Astrocyte of the cerebellum (primary cell): ENCODE measurements at regions not wholly inside any gene's neighbourhood (a gene's known extent, or its start where the extent isn't known, plus 50 kb on each side); places are given as distances from the start of the nearest gene placed in this dataset.
"Not testable (repeated sequence)": the region's sequence is repeated elsewhere in the genome, so short reads cannot be mapped to it uniquely, and the experiment has no call there.

Experiments
- DNase-seq: peaks from one replicate; pipeline ENCODE4 v3.0.0-alpha.2; 2011; ENCODE audit warnings: low read depth
- H3K4me3 ChIP-seq: 2 replicates; pipeline ENCODE4 v1.5.1; 2011; ENCODE audit warnings: mild to moderate bottlenecking, low read depth, low read length, moderate library complexity
- in situ Hi-C: cut with HindIII; loops from 2 replicates; pipeline ENCODE4 v1.10.0; 2017; ENCODE audit warnings: low sequenced_read_pairs
- TF ChIP-seq, protein P1 (sequence below): IDR thresholded peaks from 2 replicates; pipeline ENCODE4 v1.5.1; 2012; ENCODE audit warnings: low read length, low read depth, moderate library complexity, mild to moderate bottlenecking; ENCODE audit errors: missing control alignments

DNA sequence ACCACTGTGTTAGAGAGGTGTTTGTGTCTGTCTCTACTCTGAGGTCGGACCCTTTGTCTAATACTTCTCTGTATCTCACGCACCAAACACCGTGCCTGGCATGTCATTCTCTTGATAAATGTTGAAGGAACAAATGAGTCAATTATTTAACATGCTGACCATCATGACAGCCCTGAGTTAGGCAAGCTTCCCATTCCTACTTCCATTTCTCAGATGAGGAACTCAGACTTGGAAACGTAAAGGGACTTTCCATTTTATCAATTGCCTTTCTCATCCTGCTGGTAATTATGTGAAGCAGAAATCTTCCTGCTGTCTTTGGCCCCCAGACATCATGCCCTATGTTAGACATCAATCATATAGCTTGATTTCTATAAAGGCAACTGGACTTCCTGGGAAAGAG lies 227.0 kb upstream of the ECI2 start:
- DNase-seq, result no peak
- no peak overlapping the region for H3K4me3 ChIP-seq
- in situ Hi-C loops, result no loop called here
- TF ChIP-seq, protein P1, sequence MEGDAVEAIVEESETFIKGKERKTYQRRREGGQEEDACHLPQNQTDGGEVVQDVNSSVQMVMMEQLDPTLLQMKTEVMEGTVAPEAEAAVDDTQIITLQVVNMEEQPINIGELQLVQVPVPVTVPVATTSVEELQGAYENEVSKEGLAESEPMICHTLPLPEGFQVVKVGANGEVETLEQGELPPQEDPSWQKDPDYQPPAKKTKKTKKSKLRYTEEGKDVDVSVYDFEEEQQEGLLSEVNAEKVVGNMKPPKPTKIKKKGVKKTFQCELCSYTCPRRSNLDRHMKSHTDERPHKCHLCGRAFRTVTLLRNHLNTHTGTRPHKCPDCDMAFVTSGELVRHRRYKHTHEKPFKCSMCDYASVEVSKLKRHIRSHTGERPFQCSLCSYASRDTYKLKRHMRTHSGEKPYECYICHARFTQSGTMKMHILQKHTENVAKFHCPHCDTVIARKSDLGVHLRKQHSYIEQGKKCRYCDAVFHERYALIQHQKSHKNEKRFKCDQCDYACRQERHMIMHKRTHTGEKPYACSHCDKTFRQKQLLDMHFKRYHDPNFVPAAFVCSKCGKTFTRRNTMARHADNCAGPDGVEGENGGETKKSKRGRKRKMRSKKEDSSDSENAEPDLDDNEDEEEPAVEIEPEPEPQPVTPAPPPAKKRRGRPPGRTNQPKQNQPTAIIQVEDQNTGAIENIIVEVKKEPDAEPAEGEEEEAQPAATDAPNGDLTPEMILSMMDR, result no peak

- in situ Hi-C loops, result no loop called here
- no peak for DNase-seq
- TF ChIP-seq, protein P1, result no peak
- no peak overlapping the region for H3K4me3 ChIP-seq
These were observed 225.5 kb upstream of the ECI2 start for GRCh38 chr6:4360920-4361319.

DNA sequence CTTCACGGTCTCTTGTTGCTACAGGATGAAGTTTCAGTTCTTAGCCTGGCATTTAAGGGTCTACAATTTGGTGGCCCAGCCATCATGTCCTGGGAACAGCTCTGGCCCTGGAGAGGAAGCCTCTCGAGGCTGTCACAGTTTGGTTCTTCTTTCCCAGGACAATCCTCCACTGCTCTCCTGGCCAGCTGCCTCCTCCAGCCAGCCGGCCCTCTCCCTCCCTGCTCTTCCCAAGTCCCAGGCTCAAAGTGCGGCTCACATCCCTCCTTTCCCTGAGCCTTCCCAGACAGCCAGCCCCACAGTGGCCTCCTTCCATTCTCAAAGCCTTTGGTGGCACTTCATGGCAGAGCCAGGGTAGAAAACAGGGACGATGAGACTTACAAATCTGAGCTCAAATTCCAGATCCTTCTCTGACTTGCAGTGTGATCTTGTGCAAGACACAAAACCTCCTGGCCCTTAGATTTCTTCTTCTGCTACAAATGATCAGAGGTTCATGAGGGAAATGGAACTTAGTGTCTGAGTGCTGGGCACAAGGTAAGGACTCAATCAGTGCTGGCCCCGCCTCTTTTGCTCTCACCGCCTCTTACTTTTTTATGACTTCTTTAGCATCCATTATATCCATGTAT lies 223.8 kb upstream of the ECI2 start:
- TF ChIP-seq, protein P1, result no peak
- DNase-seq, result no peak
- in situ Hi-C loops, result no loop called here
- H3K4me3 ChIP-seq, result no peak overlapping the region

DNA sequence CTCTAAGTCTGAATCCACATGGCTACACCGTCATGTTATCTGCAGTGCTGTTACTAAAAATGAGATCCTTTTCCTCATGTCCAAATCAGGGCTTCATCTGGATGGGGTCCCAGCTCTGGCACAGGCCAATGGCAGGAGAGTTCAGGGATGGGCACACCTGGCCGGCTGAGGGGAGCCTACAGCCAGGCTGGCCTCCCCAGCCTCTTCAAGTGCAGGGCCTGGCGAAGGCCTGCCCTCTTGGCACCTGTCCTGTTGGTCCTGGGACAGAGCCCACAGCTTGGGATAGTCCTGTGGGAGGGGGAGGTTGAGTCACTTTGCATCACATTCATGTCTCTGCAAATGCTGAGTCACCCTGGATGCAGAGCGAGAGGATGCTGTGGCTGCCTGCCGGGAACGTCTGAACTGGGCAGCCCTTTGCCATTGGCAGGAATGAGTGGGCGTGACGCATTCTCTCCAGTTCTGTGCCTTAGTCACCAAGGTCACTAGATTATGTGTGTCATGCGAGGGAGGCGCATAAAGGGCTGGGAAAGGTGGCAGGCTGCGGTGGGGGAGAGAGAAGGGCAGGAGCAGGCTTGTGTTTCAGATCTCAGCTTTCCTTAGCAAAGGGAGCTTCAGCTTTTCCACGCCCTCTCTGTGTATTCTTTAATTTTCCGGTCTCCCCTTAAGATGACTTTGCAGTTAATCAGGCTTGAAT lies 223.2 kb upstream of the ECI2 start:
- DNase-seq, result peak; percentile 92
- in situ Hi-C loops, result no loop called here
- no peak overlapping the region for H3K4me3 ChIP-seq
- TF ChIP-seq, protein P1, result no peak

GRCh38 chr6:4357660-4358152 lies 222.3 kb upstream of the ECI2 start:
- DNase-seq, in situ Hi-C loops, H3K4me3 ChIP-seq: not testable (repeated sequence)

DNA sequence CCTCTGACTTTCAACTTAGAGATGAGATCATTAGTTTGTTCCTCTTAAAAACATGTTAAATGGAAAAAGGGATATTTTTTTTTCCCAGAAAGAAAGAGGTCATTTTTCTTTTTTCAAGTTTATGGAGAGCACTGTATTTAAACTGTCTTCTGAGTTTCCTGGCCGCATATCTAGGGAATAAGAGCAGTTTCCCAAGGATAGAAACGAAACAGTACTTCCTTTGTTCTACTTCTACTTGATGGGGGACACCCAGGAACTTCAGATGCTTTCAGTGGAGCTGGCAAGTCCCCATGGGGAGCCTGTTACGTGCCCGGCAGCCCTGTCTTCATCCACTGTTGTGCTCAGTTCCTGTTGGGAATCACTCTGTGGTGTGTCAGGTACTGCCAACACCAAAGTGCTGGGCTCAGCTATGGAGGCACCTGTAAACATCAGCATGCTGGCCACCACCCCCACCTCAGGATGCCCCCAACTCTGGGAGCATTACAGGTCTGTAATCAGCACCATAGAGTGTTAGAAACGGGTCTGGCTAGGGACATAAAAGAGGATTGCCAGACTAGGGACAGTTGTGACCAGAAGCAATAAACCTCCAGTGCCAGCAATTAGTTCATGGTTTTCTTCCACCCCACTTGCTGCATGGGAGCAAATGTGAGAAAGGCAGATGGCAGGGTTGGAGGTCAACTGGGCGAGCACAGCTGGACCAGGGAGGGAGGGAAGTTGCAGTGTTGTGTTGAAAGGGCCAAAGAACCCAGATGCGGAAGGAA lies 221.7 kb upstream of the ECI2 start:
- in situ Hi-C loops, result no loop called here
- no peak for DNase-seq
- TF ChIP-seq, protein P1, result no peak
- H3K4me3 ChIP-seq, result no peak overlapping the region

DNA sequence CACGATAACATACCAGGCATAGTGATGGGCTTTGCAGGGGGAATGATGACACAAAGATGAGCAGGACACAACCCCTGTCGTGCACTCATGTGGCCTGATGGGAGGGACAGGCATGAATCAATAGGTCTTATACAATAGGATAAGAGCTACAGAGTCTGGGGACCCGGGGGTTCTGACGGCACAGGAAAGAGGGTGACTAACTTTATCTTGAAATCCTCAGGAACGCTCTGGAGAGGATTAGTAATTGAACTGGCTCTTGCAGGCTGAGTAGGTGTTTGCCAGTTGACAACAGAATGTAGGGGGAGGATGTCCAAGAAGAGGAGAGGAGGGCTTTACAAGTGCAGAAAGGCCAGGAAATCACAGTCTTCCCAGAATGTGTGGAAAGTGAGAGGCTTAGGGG lies 219.9 kb upstream of the ECI2 start:
- in situ Hi-C loops, result no loop called here
- DNase-seq, result no peak

More for the DNA sequence above, 219.9 kb upstream of the ECI2 start:
- H3K4me3 ChIP-seq, result no peak overlapping the region
- TF ChIP-seq, protein P1, result no peak
